Muscle of leg (tissue), 3 donors: ENCODE measurements at regions not wholly inside any gene's neighbourhood (a gene's known extent, or its start where the extent isn't known, plus 50 kb on each side); places are given as distances from the start of the nearest gene placed in this dataset.

ENCODE experiments used
- DNase-seq: peaks from one replicate; pipeline ENCODE4 v3.0.0; 2013
- H3K27ac ChIP-seq: one replicate; pipeline ENCODE4 v1.5.1; 2013; ENCODE audit warnings: mild to moderate bottlenecking, low read length, control low read depth
- H3K27me3 ChIP-seq: one replicate; pipeline ENCODE4 v1.6.1; 2013; ENCODE audit warnings: low read length; ENCODE audit not compliant: control insufficient read depth, insufficient read depth
- H3K36me3 ChIP-seq: one replicate; pipeline ENCODE4 v1.6.1; 2013; ENCODE audit warnings: low read length; ENCODE audit not compliant: control insufficient read depth, insufficient read depth
- H3K4me1 ChIP-seq: one replicate; pipeline ENCODE4 v1.6.1; 2013; ENCODE audit warnings: low read length; ENCODE audit not compliant: control insufficient read depth, insufficient read depth
- H3K4me3 ChIP-seq: one replicate; pipeline ENCODE4 v1.5.1; 2013; ENCODE audit warnings: low read length, control low read depth
- H3K9me3 ChIP-seq: replicated peaks from 2 replicates; pipeline ENCODE4 v1.6.1; 2013; ENCODE audit warnings: low read depth, low read length; ENCODE audit not compliant: control insufficient read depth
- WGBS: methylation state at CpG from one replicate; pipeline ENCODE4 v1.1.5; 2013; ENCODE audit warnings: missing lambda C conversion rate; ENCODE audit not compliant: insufficient coverage; 5-methylcytosine and 5-hydroxymethylcytosine counted together

DNA sequence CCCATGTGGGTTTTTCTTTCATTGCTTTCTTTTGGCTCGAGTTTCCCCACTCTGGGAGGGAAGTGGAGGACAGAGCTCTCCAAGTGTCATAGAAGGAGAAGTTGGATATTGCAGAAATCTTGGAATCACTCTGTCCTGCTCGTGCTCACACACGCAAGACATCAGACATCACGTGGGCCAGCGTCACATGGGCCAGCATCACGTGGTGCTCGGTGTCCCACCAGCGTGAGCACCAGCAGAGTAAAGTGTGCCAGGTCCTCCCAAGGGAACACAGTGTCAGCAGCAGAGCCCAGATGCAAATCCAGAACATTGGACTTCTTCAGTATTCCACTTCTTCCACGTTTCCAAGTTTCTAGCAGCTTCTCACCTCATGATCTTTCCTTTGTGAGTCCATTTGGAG, 327.0 kb downstream of the FOXL1 start:
- Histone ChIP-seq H3K4me3 (no peak overlapping the region), H3K4me1 (peaks cover 8% of the 10 kb centered on the region), H3K36me3 (no peaks in the 10 kb centered on the region), H3K27me3 (peaks cover 28% of the 10 kb centered on the region), H3K9me3 (no peaks in the 10 kb centered on the region), H3K27ac (no peak overlapping the region)
- WGBS = 80% methylated on average over 7 of the region's 9 CpGs
- no peak for DNase-seq

DNA sequence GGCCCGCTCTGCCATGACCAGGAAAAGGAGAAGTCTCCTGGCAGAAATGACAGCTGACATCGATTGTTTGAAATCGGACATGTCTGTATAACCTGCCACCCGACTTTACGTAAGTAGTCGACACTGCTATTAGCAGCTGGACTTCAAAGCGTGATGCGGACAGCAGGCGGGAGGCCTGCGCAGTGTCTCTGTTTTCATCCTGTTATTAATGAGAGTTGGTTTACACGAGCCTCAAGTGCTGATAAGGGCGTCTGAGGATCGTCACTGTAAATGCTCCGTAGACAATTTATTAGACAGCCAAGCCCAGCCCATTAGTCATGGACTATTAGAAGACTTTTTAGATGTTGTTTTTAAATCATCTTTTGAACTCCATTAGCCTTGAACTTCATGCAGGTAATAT, 328.3 kb downstream of the FOXL1 start:
- WGBS = 45% methylated on average over 11 of the region's 14 CpGs
- Histone ChIP-seq H3K27me3 (peaks cover 28% of the 10 kb centered on the region), H3K27ac (no peak overlapping the region), H3K36me3 (no peaks in the 10 kb centered on the region), H3K9me3 (no peaks in the 10 kb centered on the region), H3K4me3 (no peak overlapping the region), H3K4me1 (peaks cover 13% of the 10 kb centered on the region)
- no peak for DNase-seq

DNA sequence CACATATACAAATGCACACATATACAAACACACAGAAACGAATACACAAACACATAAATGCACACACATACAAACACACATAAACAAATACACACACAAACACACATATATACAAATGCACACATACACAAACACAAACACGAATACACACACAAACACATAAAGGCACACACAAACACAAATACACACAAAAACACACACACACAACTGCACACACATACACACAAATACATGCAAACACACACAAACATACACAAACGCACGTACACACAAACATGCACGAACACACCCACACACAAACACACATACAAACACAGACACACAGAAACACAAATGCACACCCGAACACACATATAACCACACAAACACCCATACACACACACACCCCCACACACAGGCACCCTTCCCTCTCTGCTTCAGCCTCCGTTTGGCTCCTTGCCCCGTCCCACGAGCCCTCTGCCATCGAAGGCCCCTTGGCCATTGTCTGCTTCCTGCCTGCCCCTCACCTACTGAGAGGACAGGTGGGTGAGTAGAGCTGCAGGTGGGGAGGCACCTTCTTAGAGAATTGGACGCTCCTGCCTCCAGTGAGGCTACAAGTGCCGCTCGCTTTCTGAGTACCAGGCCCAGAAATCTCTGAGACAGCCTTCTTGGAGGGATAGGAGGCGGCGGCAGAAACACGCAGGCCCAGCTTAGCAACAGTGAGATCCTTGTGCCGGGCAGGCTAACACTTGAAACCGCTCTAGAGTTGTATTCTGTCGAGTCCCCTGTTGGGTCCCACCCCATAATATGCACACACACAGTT, 331.2 kb downstream of the FOXL1 start:
- Histone ChIP-seq H3K4me3 (no peak overlapping the region), H3K27ac (peak overlapping the region; percentile 42), H3K27me3 (peaks cover 24% of the 10 kb centered on the region), H3K4me1 (peaks cover 13% of the 10 kb centered on the region), H3K36me3 (no peaks in the 10 kb centered on the region), H3K9me3 (no peaks in the 10 kb centered on the region)
- WGBS = 75% methylated on average over 15 of the region's 19 CpGs
- no peak for DNase-seq

DNA sequence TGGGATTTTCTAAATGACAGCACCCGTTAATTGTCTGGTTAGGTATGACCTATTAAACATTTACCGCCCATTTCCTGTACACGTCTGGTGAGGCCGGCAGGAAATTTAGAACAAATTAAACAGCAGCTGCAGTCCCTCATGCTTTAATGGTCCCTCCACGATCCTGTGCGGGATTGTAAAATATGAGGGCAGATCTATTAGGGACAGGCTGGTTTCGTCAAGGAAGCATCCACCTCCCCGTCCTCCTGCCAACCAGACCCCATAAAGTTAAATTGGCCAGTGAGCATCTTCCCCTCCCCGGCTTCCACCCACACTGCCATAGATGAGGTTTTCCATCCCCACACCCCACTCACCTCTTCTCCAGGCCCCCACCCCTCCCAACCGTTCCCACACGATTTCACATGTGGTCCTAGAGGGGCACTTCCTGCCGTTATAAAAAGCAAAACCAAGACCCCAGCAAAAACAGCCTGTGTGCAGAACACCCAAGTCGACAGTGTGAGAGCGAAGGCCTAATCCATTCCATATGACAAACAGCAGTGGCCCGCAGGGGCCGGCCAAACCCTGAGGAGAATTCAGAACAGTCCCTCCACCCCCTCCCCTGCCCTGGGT, 331.9 kb downstream of the FOXL1 start:
- Histone ChIP-seq H3K4me3 (no peak overlapping the region), H3K27me3 (peaks cover 18% of the 10 kb centered on the region), H3K27ac (peak overlapping the region; percentile 42), H3K36me3 (no peaks in the 10 kb centered on the region), H3K4me1 (peaks cover 17% of the 10 kb centered on the region), H3K9me3 (no peaks in the 10 kb centered on the region)
- no peak for DNase-seq
- WGBS = 15% methylated on average over 8 of the region's 16 CpGs

DNA sequence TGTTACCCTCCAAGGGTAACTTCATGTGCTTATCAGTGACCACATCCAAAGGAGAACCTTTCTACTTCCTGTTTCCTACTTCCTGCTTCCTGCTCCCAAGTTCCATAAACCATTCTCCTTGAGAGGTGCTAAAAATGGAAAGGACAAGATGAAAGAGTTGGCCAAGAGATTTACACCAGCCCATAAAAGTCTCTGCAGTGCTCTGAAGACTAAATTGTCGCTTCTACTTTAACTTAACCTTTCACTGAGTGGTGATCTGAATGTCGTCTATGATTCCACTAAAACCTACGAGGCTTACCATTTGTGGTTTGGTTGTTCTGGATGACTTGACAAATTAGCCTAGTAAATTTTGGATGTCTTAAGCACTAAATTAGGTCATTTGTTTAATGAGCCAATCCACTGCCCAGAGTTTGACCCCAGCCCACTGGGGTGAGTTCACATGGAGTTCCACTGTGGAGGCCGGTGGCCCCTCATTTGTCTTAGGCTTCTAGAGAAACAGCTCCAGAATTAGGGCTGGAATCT, 333.1 kb downstream of the FOXL1 start:
- H3K4me1 ChIP-seq = peaks cover 23% of the 10 kb centered on the region
- no peaks in the 10 kb centered on the region for H3K36me3 ChIP-seq
- peak overlapping the region; percentile 2 for H3K27ac ChIP-seq
- WGBS = 60% methylated on average over 1 of the region's 4 CpGs
- no peaks in the 10 kb centered on the region for H3K9me3 ChIP-seq
- peaks cover 14% of the 10 kb centered on the region for H3K27me3 ChIP-seq
- H3K4me3 ChIP-seq = no peak overlapping the region
- DNase-seq = no peak

DNA sequence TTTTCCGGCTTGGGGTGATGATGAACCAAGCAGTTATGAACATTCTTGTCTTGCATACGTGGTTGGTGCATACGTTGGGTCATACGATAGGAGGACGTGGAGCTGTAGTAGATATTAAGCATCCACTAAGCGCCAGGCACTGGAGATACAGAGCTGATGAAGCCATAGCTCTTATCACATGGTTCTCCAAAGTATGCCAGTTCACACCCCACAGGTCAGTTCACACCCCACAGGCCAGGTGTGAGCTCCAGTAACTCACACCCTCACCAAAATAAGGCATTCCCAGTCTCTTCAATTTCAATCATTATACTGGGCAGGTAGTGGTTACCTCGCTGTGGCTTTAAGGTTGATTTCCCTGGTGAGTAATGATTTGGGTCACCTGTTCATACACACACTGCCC, 335.5 kb downstream of the FOXL1 start:
- peaks cover 26% of the 10 kb centered on the region for H3K4me1 ChIP-seq
- H3K9me3 ChIP-seq = no peaks in the 10 kb centered on the region
- no peak overlapping the region for H3K4me3 ChIP-seq
- no peaks in the 10 kb centered on the region for H3K36me3 ChIP-seq
- H3K27ac ChIP-seq = no peak overlapping the region
- 90% methylated on average over 6 of the region's 7 CpGs for WGBS
- no peak for DNase-seq
- H3K27me3 ChIP-seq = peaks cover 5% of the 10 kb centered on the region

DNA sequence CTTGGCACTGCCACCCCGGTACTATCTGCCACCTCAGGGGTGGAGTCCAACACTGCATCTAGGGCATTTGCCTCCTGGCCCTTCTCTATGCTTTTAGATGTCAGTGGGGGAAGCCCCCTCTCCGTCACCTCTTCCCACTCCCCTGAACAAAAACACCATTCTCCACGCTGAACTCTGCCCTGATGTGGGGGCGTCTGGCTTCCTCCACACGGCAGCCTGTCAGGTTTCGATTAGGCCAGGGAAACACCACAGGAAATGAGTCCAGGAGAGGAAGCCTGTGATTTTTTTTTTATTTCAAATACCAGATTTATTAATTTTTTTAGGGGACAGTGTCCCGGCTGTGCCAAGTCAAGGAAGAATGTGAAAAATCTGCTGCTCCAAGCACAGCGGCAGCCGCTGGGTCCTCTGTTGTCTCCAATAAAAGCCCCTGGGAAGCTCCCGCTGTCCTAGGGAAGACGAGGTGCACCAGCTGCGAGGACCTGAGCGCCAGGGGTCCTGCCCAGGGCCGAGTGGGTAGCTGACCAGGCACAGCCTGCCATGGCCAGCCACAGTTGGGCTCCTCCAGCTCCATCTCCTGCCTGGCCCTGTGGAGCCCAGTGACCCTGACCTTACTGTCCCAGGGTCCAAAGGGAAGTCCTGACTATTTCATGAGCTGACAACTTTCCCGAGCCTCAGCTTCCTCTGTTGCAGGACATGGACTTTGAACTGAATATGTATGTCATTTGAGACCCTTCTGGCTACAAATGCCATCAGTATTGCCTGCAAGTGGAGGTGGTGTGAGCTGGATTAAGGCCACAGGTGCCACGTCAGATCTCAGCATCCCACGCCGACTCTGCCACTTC, 336.7 kb downstream of the FOXL1 start:
- no peaks in the 10 kb centered on the region for H3K36me3 ChIP-seq
- peaks cover 31% of the 10 kb centered on the region for H3K4me1 ChIP-seq
- no peak overlapping the region for H3K4me3 ChIP-seq
- H3K27ac ChIP-seq = no peak overlapping the region
- DNase-seq = no peak
- 40% methylated on average over 11 of the region's 18 CpGs for WGBS
- H3K27me3 ChIP-seq = peaks cover 12% of the 10 kb centered on the region
- H3K9me3 ChIP-seq = no peaks in the 10 kb centered on the region

DNA sequence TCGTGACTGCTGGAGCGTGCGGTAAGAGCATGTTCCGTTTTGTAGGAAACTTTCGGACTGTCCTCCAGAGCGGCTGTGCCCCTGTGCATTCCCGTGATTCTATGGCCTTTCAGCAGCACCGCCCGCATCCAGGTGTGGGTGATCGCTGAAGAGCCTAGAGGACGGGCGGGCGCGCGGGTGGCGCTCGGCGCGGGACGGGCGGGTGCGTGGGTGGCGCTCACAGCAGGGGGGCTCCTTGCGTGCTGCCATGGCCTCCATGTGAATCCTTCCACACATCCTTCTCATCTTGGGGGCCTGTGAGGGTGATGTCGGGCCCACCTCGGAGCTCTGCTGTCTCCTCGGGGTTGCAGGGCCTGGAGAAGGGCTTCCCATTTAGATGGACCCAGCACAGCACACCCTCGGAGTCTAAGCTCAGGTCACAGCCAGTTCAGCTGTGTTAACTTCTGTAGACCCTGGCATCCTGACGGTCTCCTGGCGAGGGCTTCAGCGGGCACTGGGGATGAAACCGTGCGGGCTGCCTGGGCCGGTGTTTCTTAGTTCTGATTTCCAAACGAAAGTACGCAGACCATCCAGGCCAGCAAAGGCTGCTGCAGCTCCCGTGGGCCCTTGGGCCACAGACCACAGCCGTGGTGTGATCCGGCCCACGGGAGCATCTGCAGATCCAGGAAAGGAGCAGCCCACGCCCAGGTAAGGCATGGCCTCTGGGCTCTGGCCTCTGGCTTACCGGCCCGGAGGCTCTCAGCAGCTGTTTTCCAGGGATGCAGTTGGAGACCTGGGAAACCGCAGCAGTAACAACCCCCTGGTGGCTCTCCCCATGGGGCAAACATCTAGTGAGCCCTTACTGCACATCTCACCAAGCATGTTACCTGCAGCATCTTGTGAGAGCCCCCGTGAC, 339.4 kb downstream of the FOXL1 start:
- no peak overlapping the region for H3K27ac ChIP-seq
- 92% methylated on average over 37 of the region's 45 CpGs for WGBS
- H3K27me3 ChIP-seq = peaks cover 21% of the 10 kb centered on the region
- peaks cover 24% of the 10 kb centered on the region for H3K4me1 ChIP-seq
- no peak overlapping the region for H3K4me3 ChIP-seq
- peaks cover 9% of the 10 kb centered on the region for H3K9me3 ChIP-seq
- no peak for DNase-seq
- no peaks in the 10 kb centered on the region for H3K36me3 ChIP-seq

DNA sequence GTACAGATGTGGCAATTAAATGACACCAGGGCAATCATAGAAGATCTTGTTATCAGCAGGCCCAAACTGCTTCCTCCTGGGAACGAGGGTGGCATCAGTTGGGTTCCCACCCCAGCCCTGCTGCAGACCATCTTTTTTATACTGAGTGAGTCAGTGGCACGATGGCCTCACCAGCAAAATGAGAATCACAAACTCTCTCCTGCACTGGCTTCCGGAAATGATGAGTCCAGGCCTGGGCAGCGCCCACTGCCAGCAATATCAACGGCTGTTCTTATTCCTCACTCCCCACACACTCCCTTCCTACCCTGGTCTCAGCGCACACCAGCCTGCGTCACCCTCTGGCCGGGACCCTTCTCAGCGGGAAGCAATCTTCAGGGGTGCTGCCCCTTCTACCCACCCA, 340.3 kb downstream of the FOXL1 start:
- no peak for DNase-seq
- H3K9me3 ChIP-seq = peaks cover 9% of the 10 kb centered on the region

More for the DNA sequence above, 340.3 kb downstream of the FOXL1 start:
- H3K27ac ChIP-seq = no peak overlapping the region
- no peak overlapping the region for H3K4me3 ChIP-seq
- H3K36me3 ChIP-seq = no peaks in the 10 kb centered on the region
- H3K27me3 ChIP-seq = peaks cover 21% of the 10 kb centered on the region
- peaks cover 24% of the 10 kb centered on the region for H3K4me1 ChIP-seq
- 85% methylated on average over 8 of the region's 9 CpGs for WGBS
